ENCODE measurements at regions not wholly inside any gene's neighbourhood (a gene's known extent, or its start where the extent isn't known, plus 50 kb on each side); places are given as distances from the start of the nearest gene placed in this dataset.

DNA sequence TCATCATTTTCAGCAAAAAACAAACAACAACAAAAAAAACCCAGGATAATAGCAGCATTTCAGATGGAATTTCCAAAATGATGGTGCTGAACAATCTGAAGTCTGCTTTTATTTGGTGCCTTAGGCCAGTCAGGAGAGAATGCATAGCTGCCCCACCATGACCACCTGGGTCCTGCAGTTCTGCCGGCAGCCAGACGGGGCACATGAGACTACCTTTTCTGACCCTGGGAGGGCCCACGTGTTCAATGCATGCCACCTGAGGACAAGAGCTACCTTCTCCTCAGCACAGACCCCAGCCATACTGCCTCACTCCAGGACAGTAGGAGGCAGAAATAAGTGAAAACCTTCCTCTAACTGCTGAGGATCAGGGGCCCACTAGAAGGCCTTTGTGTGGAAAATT is 295.8 kb upstream of the TSPY4 start:
- TF ChIP-seq, protein P1, sequence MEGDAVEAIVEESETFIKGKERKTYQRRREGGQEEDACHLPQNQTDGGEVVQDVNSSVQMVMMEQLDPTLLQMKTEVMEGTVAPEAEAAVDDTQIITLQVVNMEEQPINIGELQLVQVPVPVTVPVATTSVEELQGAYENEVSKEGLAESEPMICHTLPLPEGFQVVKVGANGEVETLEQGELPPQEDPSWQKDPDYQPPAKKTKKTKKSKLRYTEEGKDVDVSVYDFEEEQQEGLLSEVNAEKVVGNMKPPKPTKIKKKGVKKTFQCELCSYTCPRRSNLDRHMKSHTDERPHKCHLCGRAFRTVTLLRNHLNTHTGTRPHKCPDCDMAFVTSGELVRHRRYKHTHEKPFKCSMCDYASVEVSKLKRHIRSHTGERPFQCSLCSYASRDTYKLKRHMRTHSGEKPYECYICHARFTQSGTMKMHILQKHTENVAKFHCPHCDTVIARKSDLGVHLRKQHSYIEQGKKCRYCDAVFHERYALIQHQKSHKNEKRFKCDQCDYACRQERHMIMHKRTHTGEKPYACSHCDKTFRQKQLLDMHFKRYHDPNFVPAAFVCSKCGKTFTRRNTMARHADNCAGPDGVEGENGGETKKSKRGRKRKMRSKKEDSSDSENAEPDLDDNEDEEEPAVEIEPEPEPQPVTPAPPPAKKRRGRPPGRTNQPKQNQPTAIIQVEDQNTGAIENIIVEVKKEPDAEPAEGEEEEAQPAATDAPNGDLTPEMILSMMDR (IDR thresholded peaks at IDR 0.05), result no peak
- no peak for TF ChIP-seq POLR2A (IDR thresholded peaks at IDR 0.05)

Data from right lobe of liver (tissue), 4 donors.